Gastroesophageal sphincter (tissue), 3 donors: ENCODE measurements at regions not wholly inside any gene's neighbourhood (a gene's known extent, or its start where the extent isn't known, plus 50 kb on each side); places are given as distances from the start of the nearest gene placed in this dataset.
"Not testable (repeated sequence)": the region's sequence is repeated elsewhere in the genome, so short reads cannot be mapped to it uniquely, and the experiment has no call there.

Experiments used
- POLR2A ChIP-seq, 2 donors: fragments of 450-650 bp; IDR thresholded peaks; one replicate each; pipeline ENCODE4 v1.6.1; 2017; ENCODE audit warnings: antibody characterized with exemption in 2 of 2, mild to moderate bottlenecking in 2 of 2, moderate library complexity in 1 of 2
- TF ChIP-seq, protein P1 (sequence below), 4 experiments: fragments of 200-600 bp in 2 of 4; fragments of 450-650 bp in 2 of 4; sonication (generic) in 1 of 4; IDR thresholded peaks; one replicate each; pipeline ENCODE4 v1.5.1; 2017 to 2019; ENCODE audit warnings: antibody characterized with exemption in 4 of 4, mild to moderate bottlenecking in 2 of 4, moderate library complexity in 2 of 4

DNA sequence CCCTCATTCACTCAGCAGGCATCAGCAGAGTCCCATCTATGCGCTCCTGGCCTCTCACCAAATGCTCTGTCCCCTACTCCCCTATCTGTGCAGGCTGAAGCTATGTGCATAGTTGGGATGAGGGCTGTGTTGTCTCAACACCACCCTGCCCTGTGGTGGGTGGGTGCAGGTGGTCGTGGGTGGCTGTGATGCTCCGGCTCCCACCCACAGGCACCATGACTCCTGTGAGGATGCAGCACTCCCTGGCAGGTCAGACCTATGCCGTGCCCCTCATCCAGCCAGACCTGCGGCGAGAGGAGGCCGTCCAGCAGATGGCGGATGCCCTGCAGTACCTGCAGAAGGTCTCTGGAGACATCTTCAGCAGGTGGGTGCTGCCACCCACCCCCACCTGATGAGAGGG lies 153.9 kb downstream of the OR4F15 start:
- TF ChIP-seq, protein P1, sequence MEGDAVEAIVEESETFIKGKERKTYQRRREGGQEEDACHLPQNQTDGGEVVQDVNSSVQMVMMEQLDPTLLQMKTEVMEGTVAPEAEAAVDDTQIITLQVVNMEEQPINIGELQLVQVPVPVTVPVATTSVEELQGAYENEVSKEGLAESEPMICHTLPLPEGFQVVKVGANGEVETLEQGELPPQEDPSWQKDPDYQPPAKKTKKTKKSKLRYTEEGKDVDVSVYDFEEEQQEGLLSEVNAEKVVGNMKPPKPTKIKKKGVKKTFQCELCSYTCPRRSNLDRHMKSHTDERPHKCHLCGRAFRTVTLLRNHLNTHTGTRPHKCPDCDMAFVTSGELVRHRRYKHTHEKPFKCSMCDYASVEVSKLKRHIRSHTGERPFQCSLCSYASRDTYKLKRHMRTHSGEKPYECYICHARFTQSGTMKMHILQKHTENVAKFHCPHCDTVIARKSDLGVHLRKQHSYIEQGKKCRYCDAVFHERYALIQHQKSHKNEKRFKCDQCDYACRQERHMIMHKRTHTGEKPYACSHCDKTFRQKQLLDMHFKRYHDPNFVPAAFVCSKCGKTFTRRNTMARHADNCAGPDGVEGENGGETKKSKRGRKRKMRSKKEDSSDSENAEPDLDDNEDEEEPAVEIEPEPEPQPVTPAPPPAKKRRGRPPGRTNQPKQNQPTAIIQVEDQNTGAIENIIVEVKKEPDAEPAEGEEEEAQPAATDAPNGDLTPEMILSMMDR (IDR thresholded peaks at IDR 0.05): not testable (repeated sequence)
- TF ChIP-seq POLR2A (IDR thresholded peaks at IDR 0.05): not testable (repeated sequence)
